HEK293 (cell line): ENCODE measurements at regions not wholly inside any gene's neighbourhood (a gene's known extent, or its start where the extent isn't known, plus 50 kb on each side); places are given as distances from the start of the nearest gene placed in this dataset.

Experiments used
- CTCF ChIA-PET: fragments of 350-600 bp; formaldehyde crosslinking; extraction: SDS; loops from one replicate; lab custom pipeline; 2021; ENCODE audit warnings: antibody characterized with exemption; lab: Yijun Ruan, JAX
- POLR2A ChIA-PET: fragments of 300-600 bp; formaldehyde crosslinking; extraction: SDS; loops from one replicate; lab custom pipeline; 2020; ENCODE audit warnings: antibody characterized with exemption, inconsistent platforms; lab: Yijun Ruan, JAX
- H3K27ac ChIP-seq: fragments of 200-500 bp; sonication (Bioruptor generic); 2 replicates; pipeline ENCODE4 v1.5.1; 2014; ENCODE audit warnings: low read depth, low read length, control low read depth, inconsistent platforms; ENCODE audit errors: extremely low read depth
- H3K36me3 ChIP-seq, 2 experiments: fragments of 200-500 bp in 1 of 2; sonication (Bioruptor generic) in 1 of 2; 1 replicate in 1 of 2; 2 replicates in 1 of 2; pipeline ENCODE4 v1.5.1; 2014 to 2017; ENCODE audit warnings: inconsistent platforms in 2 of 2, low read length in 2 of 2; ENCODE audit not compliant: control insufficient read depth in 2 of 2, insufficient read depth in 1 of 2
- H3K4me1 ChIP-seq: fragments of 200-500 bp; sonication (Bioruptor generic); 2 replicates; pipeline ENCODE4 v1.5.1; 2014; ENCODE audit warnings: mild to moderate bottlenecking, low read length, inconsistent platforms; ENCODE audit not compliant: control insufficient read depth, insufficient read depth
- H3K4me3 ChIP-seq: 2 replicates; pipeline ENCODE4 v1.5.1; 2011; ENCODE audit warnings: low read depth, mild to moderate bottlenecking, control low read depth, low read length, moderate library complexity
- H3K9me3 ChIP-seq: fragments of 200-500 bp; sonication (Bioruptor generic); 2 replicates; pipeline ENCODE4 v1.5.1; 2014; ENCODE audit warnings: low read depth, low read length, inconsistent platforms; ENCODE audit not compliant: control insufficient read depth, insufficient read depth
- AEBP2 ChIP-seq: fragments of 450-650 bp; formaldehyde crosslinking; IDR thresholded peaks from 2 replicates; pipeline ENCODE4 v1.5.1; 2016; ENCODE audit warnings: missing biosample characterization, missing genetic modification characterization, borderline replicate concordance
- CTCF ChIP-seq: fragments of 450-650 bp; formaldehyde crosslinking; IDR thresholded peaks from 2 replicates; pipeline ENCODE4 v1.5.1; 2016; ENCODE audit warnings: missing biosample characterization, missing genetic modification characterization
- KLF16 ChIP-seq: fragments of 450-650 bp; formaldehyde crosslinking; IDR thresholded peaks from 2 replicates; pipeline ENCODE4 v1.5.1; 2017; ENCODE audit warnings: missing biosample characterization, missing genetic modification characterization
- MEIS1 ChIP-seq: sonication (generic); formaldehyde crosslinking; IDR thresholded peaks from 2 replicates; pipeline ENCODE4 v1.8.1; 2022; ENCODE audit warnings: missing genetic modification reagents, mild to moderate bottlenecking, borderline replicate concordance
- MYNN ChIP-seq: fragments of 450-650 bp; formaldehyde crosslinking; IDR thresholded peaks from 2 replicates; pipeline ENCODE4 v1.5.1; 2016; ENCODE audit warnings: missing biosample characterization, missing genetic modification characterization, borderline replicate concordance
- PRDM4 ChIP-seq: fragments of 450-650 bp; formaldehyde crosslinking; IDR thresholded peaks from 2 replicates; pipeline ENCODE4 v1.5.1; 2017; ENCODE audit warnings: missing biosample characterization, missing genetic modification characterization
- SETDB1 ChIP-seq: IDR thresholded peaks from one replicate; pipeline ENCODE4 v1.6.1; 2017; ENCODE audit warnings: mild to moderate bottlenecking, low read length, moderate library complexity, mixed read lengths; ENCODE audit not compliant: insufficient read length
- YY1 ChIP-seq: fragments of 450-650 bp; formaldehyde crosslinking; IDR thresholded peaks from 2 replicates; pipeline ENCODE4 v1.5.1; 2018; ENCODE audit warnings: missing biosample characterization, missing genetic modification characterization
- YY2 ChIP-seq: fragments of 450-650 bp; formaldehyde crosslinking; IDR thresholded peaks from 2 replicates; pipeline ENCODE4 v1.5.1; 2016; ENCODE audit warnings: missing biosample characterization, missing genetic modification characterization
- ZBTB21 ChIP-seq: fragments of 450-650 bp; formaldehyde crosslinking; IDR thresholded peaks from 2 replicates; pipeline ENCODE4 v1.5.1; 2017; ENCODE audit warnings: missing biosample characterization, missing genetic modification characterization
- ZFHX2 ChIP-seq: fragments of 450-650 bp; formaldehyde crosslinking; conservative IDR thresholded peaks from 2 replicates; pipeline ENCODE4 v1.5.1; 2016; ENCODE audit warnings: missing biosample characterization, missing genetic modification characterization
- ZNF138 ChIP-seq: fragments of 450-650 bp; formaldehyde crosslinking; IDR thresholded peaks from 2 replicates; pipeline ENCODE4 v1.5.1; 2016; ENCODE audit warnings: missing biosample characterization, missing genetic modification characterization, borderline replicate concordance
- ZNF146 ChIP-seq: fragments of 450-650 bp; formaldehyde crosslinking; IDR thresholded peaks from 2 replicates; pipeline ENCODE4 v1.5.1; 2016; ENCODE audit warnings: missing biosample characterization, missing genetic modification characterization
- ZNF280D ChIP-seq: fragments of 450-650 bp; formaldehyde crosslinking; IDR thresholded peaks from 2 replicates; pipeline ENCODE4 v1.5.1; 2016; ENCODE audit warnings: missing biosample characterization, missing genetic modification characterization
- ZNF311 ChIP-seq: fragments of 450-650 bp; formaldehyde crosslinking; IDR thresholded peaks from 2 replicates; pipeline ENCODE4 v1.5.1; 2017; ENCODE audit warnings: missing biosample characterization, missing genetic modification characterization, borderline replicate concordance
- ZNF514 ChIP-seq: fragments of 450-650 bp; formaldehyde crosslinking; IDR thresholded peaks from 2 replicates; pipeline ENCODE4 v1.5.1; 2016; ENCODE audit warnings: missing biosample characterization, missing genetic modification characterization
- ZNF521 ChIP-seq: fragments of 450-650 bp; formaldehyde crosslinking; IDR thresholded peaks from 2 replicates; pipeline ENCODE4 v1.5.1; 2017; ENCODE audit warnings: missing biosample characterization, mild to moderate bottlenecking, missing genetic modification characterization
- ZNF610 ChIP-seq: fragments of 450-650 bp; formaldehyde crosslinking; IDR thresholded peaks from 2 replicates; pipeline ENCODE4 v1.5.1; 2016; ENCODE audit warnings: missing biosample characterization, missing genetic modification characterization, borderline replicate concordance
- ZNF792 ChIP-seq: fragments of 450-650 bp; formaldehyde crosslinking; IDR thresholded peaks from 2 replicates; pipeline ENCODE4 v1.5.1; 2016; ENCODE audit warnings: missing biosample characterization, missing genetic modification characterization

GRCh38 chr4:111449657-111450056, 695.6 kb upstream of the FAM241A start (continued):
- TF ChIP-seq CTCF (tag by site-specific recombination) (no peak), ZNF280D (tag by site-specific recombination) (no peak), SETDB1 (no peak), ZNF138 (tag by site-specific recombination) (no peak), ZFHX2 (tag by site-specific recombination) (no peak), MYNN (tag by site-specific recombination) (no peak), AEBP2 (tag by site-specific recombination) (no peak), ZNF311 (tag by site-specific recombination) (no peak), PRDM4 (tag by site-specific recombination) (no peak), MEIS1 (CRISPR knock-in tag) (no peak)

GRCh38 chr4:111450867-111451266, 694.4 kb upstream of the FAM241A start:
- ChIA-PET CTCF (no interaction called here), POLR2A (no interaction called here)
- Histone ChIP-seq H3K9me3 (no peaks in the 10 kb centered on the region), H3K27ac (no peak overlapping the region), H3K4me1 (no peaks in the 10 kb centered on the region), H3K36me3 (no peaks in the 10 kb centered on the region), H3K4me3 (no peak overlapping the region)
- TF ChIP-seq ZNF514 (tag by site-specific recombination) (no peak), ZFHX2 (tag by site-specific recombination) (no peak), KLF16 (tag by site-specific recombination) (no peak), ZNF146 (no peak), ZNF792 (tag by site-specific recombination) (no peak), ZBTB21 (no peak), YY2 (tag by site-specific recombination) (no peak), YY1 (tag by site-specific recombination) (no peak), ZNF521 (tag by site-specific recombination) (no peak), ZNF610 (tag by site-specific recombination) (no peak)
